Ishikawa (cell line): ENCODE measurements at regions not wholly inside any gene's neighbourhood (a gene's known extent, or its start where the extent isn't known, plus 50 kb on each side); places are given as distances from the start of the nearest gene placed in this dataset.

ENCODE experiments used
- CEBPB ChIP-seq: IDR thresholded peaks from 2 replicates; pipeline ENCODE4 v1.6.1; 2012
- CREB1 ChIP-seq: IDR thresholded peaks from 2 replicates; pipeline ENCODE4 v1.6.1; 2012; ENCODE audit warnings: low read depth
- EGR1 ChIP-seq: IDR thresholded peaks from 2 replicates; pipeline ENCODE4 v1.6.1; 2012
- EP300 ChIP-seq: IDR thresholded peaks from 2 replicates; pipeline ENCODE4 v1.6.1; 2012; ENCODE audit warnings: borderline replicate concordance
- MAX ChIP-seq: IDR thresholded peaks from 2 replicates; pipeline ENCODE4 v1.6.1; 2012
- NFIC ChIP-seq: IDR thresholded peaks from 2 replicates; pipeline ENCODE4 v1.6.1; 2012
- RAD21 ChIP-seq: IDR thresholded peaks from 2 replicates; pipeline ENCODE4 v1.6.1; 2012; ENCODE audit warnings: low read depth
- REST ChIP-seq: IDR thresholded peaks from 2 replicates; pipeline ENCODE4 v1.6.1; 2012; ENCODE audit warnings: low read depth, mild to moderate bottlenecking
- TAF1 ChIP-seq: IDR thresholded peaks from 2 replicates; pipeline ENCODE4 v1.6.1; 2012; ENCODE audit warnings: low read depth, mild to moderate bottlenecking
- TCF12 ChIP-seq: IDR thresholded peaks from 2 replicates; pipeline ENCODE4 v1.6.1; 2012; ENCODE audit warnings: low read depth
- TEAD4 ChIP-seq: IDR thresholded peaks from 2 replicates; pipeline ENCODE4 v1.6.1; 2012
- USF1 ChIP-seq: IDR thresholded peaks from 2 replicates; pipeline ENCODE4 v1.6.1; 2012
- YY1 ChIP-seq: IDR thresholded peaks from 2 replicates; pipeline ENCODE4 v1.6.1; 2012; ENCODE audit warnings: low read depth
- ZBTB7A ChIP-seq: IDR thresholded peaks from 2 replicates; pipeline ENCODE4 v1.6.1; 2012; ENCODE audit warnings: low read depth

- no peak for TF ChIP-seq CREB1
- no peak for TF ChIP-seq REST
- no peak for TF ChIP-seq EGR1
- no peak for TF ChIP-seq TCF12
- no peak for TF ChIP-seq USF1
- no peak for TF ChIP-seq YY1
- TF ChIP-seq RAD21 = no peak
- no peak for TF ChIP-seq MAX
- TF ChIP-seq CEBPB = no peak
- no peak for TF ChIP-seq EP300
- no peak for TF ChIP-seq TAF1
- no peak for TF ChIP-seq TEAD4
- no peak for TF ChIP-seq NFIC
- no peak for TF ChIP-seq ZBTB7A
These were observed 301.6 kb upstream of the CDH2 start for GRCh38 chr18:28478531-28478930.
